OCI-LY3 (cell line): ENCODE measurements at regions not wholly inside any gene's neighbourhood (a gene's known extent, or its start where the extent isn't known, plus 50 kb on each side); places are given as distances from the start of the nearest gene placed in this dataset.
"Not testable (repeated sequence)": the region's sequence is repeated elsewhere in the genome, so short reads cannot be mapped to it uniquely, and the experiment has no call there.

Experiments
- H2AFZ ChIP-seq: fragments of 200-600, 300-600 bp; shearing (Covaris generic); 2 replicates; pipeline ENCODE4 v1.6.0; 2014; ENCODE audit warnings: antibody characterized with exemption, low read depth, low read length
- H3K27ac ChIP-seq: fragments of 200-600, 300-600 bp; sonication (generic); 2 replicates; pipeline ENCODE4 v1.5.1; 2014; ENCODE audit warnings: mild to moderate bottlenecking, low read length, moderate library complexity, mixed read lengths
- H3K27me3 ChIP-seq: fragments of 200-600, 300-600 bp; sonication (generic); 2 replicates; pipeline ENCODE4 v1.6.1; 2014; ENCODE audit warnings: low read depth, low read length, mixed read lengths
- H3K36me3 ChIP-seq: fragments of 200-600, 300-600 bp; sonication (generic); replicated peaks from 2 replicates; pipeline ENCODE3; 2014; ENCODE audit warnings: low read depth, low read length, mixed read lengths
- H3K4me1 ChIP-seq: fragments of 300-600, 200-600 bp; sonication (generic); 2 replicates; pipeline ENCODE4 v1.6.1; 2014; ENCODE audit warnings: low read length, mixed read lengths
- H3K4me2 ChIP-seq: fragments of 200-600, 300-600 bp; sonication (generic); 2 replicates; pipeline ENCODE4 v1.6.1; 2014; ENCODE audit warnings: low read length, mixed read lengths
- H3K4me3 ChIP-seq: fragments of 300-600, 200-600 bp; sonication (generic); 2 replicates; pipeline ENCODE4 v1.5.1; 2014; ENCODE audit warnings: antibody characterized with exemption, mild to moderate bottlenecking, low read length, moderate library complexity
- H3K79me2 ChIP-seq: fragments of 300-600, 200-600 bp; shearing (Covaris generic); 2 replicates; pipeline ENCODE4 v1.6.1; 2014; ENCODE audit warnings: mild to moderate bottlenecking, low read length, mixed read lengths
- H3K9ac ChIP-seq: fragments of 300-600, 200-600 bp; shearing (Covaris generic); 2 replicates; pipeline ENCODE4 v1.6.0; 2014; ENCODE audit warnings: mild to moderate bottlenecking, low read length, moderate library complexity
- H3K9me3 ChIP-seq: fragments of 200-600, 300-600 bp; shearing (Covaris generic); 2 replicates; pipeline ENCODE4 v1.6.1; 2014; ENCODE audit warnings: low read length, mixed read lengths; ENCODE audit not compliant: insufficient read depth
- H4K20me1 ChIP-seq: fragments of 200-600, 300-600 bp; sonication (generic); 2 replicates; pipeline ENCODE4 v1.6.1; 2016; ENCODE audit warnings: low read length, mixed read lengths; ENCODE audit not compliant: insufficient read depth
- CTCF ChIP-seq: fragments of 200-600, 300-600 bp; sonication (generic); IDR thresholded peaks from 2 replicates; pipeline ENCODE4 v1.5.1; 2014; ENCODE audit warnings: antibody characterized with exemption, low read length, low read depth
- EZH2phosphoT487 ChIP-seq: fragments of 200-600 bp; shearing (Covaris generic); IDR thresholded peaks from 2 replicates; pipeline ENCODE4 v1.6.1; 2018; ENCODE audit warnings: antibody characterized with exemption, mixed run types, low read depth

- Histone ChIP-seq H3K27ac (no peak overlapping the region), H3K4me1 (no peaks in the 10 kb centered on the region), H3K27me3 (no peaks in the 10 kb centered on the region), H2AFZ (no peak overlapping the region), H3K4me3 (no peak overlapping the region), H3K79me2 (no peaks in the 10 kb centered on the region), H3K4me2 (no peak overlapping the region), H3K9me3 (no peaks in the 10 kb centered on the region), H4K20me1 (no peaks in the 10 kb centered on the region), H3K36me3 (no peaks in the 10 kb centered on the region), H3K9ac (no peak overlapping the region)
- no peak for TF ChIP-seq EZH2phosphoT487
- no peak for TF ChIP-seq CTCF
Measured at GRCh38 chr2:55796121-55796520, 102.5 kb upstream of the PNPT1 start.

- not testable (repeated sequence) for H3K4me1 ChIP-seq, H3K27ac ChIP-seq, H3K27me3 ChIP-seq, H3K9ac ChIP-seq, H3K4me3 ChIP-seq, H3K9me3 ChIP-seq, H3K79me2 ChIP-seq, H3K36me3 ChIP-seq, H4K20me1 ChIP-seq, H2AFZ ChIP-seq, H3K4me2 ChIP-seq
Measured at GRCh38 chr2:55793602-55794001, 100.0 kb upstream of the PNPT1 start.

- H3K36me3 ChIP-seq, result no peaks in the 10 kb centered on the region
- H3K27ac ChIP-seq, result no peak overlapping the region
- no peak overlapping the region for H3K4me3 ChIP-seq
- no peaks in the 10 kb centered on the region for H4K20me1 ChIP-seq
- H2AFZ ChIP-seq, result no peak overlapping the region
- H3K27me3 ChIP-seq, result no peaks in the 10 kb centered on the region
- no peak overlapping the region for H3K9ac ChIP-seq
- no peaks in the 10 kb centered on the region for H3K9me3 ChIP-seq
- H3K4me1 ChIP-seq, result peaks cover 11% of the 10 kb centered on the region; the same call in 1 of the 2 replicates
- H3K79me2 ChIP-seq, result no peaks in the 10 kb centered on the region
- no peak overlapping the region for H3K4me2 ChIP-seq
- TF ChIP-seq EZH2phosphoT487, result no peak
- TF ChIP-seq CTCF, result no peak
Measured at GRCh38 chr2:55786280-55786679, 92.6 kb upstream of the PNPT1 start.

- not testable (repeated sequence) for H3K27me3 ChIP-seq, H4K20me1 ChIP-seq, H3K9ac ChIP-seq, H3K36me3 ChIP-seq, H3K4me3 ChIP-seq, H3K4me2 ChIP-seq, H3K79me2 ChIP-seq, H3K9me3 ChIP-seq, H2AFZ ChIP-seq, H3K27ac ChIP-seq
- peaks cover 33% of the 10 kb centered on the region for H3K4me1 ChIP-seq
Measured at GRCh38 chr2:55783751-55784150, 90.1 kb upstream of the PNPT1 start.

GRCh38 chr2:55782528-55783173 lies 89.0 kb upstream of the PNPT1 start:
- Histone ChIP-seq H3K4me1 (peaks cover 36% of the 10 kb centered on the region), H3K27ac (no peak overlapping the region), H4K20me1 (no peaks in the 10 kb centered on the region), H3K4me2 (no peak overlapping the region), H3K9me3 (no peaks in the 10 kb centered on the region), H3K79me2 (no peaks in the 10 kb centered on the region), H2AFZ (no peak overlapping the region), H3K36me3 (no peaks in the 10 kb centered on the region), H3K4me3 (no peak overlapping the region), H3K27me3 (no peaks in the 10 kb centered on the region), H3K9ac (no peak overlapping the region)
- TF ChIP-seq CTCF (no peak), EZH2phosphoT487 (no peak)
